ENCODE measurements at regions not wholly inside any gene's neighbourhood (a gene's known extent, or its start where the extent isn't known, plus 50 kb on each side); places are given as distances from the start of the nearest gene placed in this dataset.

DNA sequence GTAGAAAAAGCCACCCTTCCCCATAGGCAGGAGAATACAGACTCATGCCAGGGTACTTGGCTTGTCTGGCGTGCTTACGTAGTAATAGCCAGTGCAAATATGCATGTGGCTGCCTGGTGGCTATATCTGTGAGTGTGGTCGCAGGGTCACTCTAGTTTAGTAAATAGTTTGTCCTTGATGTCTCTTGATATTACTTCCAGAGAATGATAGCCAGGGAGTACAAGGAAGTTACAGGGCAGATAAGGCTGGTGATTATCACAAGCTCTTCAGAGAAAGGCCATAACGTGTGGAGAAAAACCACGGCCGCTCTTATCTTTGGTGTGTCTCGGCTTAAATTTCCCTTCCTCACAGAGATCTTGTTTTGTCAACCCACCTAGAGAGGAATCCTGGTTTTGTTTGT is 54.3 kb upstream of the SLC39A10 start:
- Histone ChIP-seq H3K4me1 (no peaks in the 10 kb centered on the region), H3K36me3 (no peaks in the 10 kb centered on the region), H3K4me3 (no peak overlapping the region), H3K27me3 (replicated peaks in 1 of 7) (no peaks in the 10 kb centered on the region), H3K9me3 (no peaks in the 10 kb centered on the region), H3K27ac (peak overlapping the region in 1 of 8 donors; percentile 36)
- TF ChIP-seq, protein P1, sequence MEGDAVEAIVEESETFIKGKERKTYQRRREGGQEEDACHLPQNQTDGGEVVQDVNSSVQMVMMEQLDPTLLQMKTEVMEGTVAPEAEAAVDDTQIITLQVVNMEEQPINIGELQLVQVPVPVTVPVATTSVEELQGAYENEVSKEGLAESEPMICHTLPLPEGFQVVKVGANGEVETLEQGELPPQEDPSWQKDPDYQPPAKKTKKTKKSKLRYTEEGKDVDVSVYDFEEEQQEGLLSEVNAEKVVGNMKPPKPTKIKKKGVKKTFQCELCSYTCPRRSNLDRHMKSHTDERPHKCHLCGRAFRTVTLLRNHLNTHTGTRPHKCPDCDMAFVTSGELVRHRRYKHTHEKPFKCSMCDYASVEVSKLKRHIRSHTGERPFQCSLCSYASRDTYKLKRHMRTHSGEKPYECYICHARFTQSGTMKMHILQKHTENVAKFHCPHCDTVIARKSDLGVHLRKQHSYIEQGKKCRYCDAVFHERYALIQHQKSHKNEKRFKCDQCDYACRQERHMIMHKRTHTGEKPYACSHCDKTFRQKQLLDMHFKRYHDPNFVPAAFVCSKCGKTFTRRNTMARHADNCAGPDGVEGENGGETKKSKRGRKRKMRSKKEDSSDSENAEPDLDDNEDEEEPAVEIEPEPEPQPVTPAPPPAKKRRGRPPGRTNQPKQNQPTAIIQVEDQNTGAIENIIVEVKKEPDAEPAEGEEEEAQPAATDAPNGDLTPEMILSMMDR (IDR thresholded peaks at IDR 0.05 in 8 of 11, conservative IDR thresholded peaks at IDR 0.05 in 3 of 11) = no peak
- TF ChIP-seq POLR2A (IDR thresholded peaks at IDR 0.05) (no peak), POLR2AphosphoS5 (IDR thresholded peaks at IDR 0.05) (no peak)
- WGBS, 5 donors = 70 to 81% (median 73%) methylated on average over 7 of the region's 7 CpGs
- no peak for DNase-seq
- intact Hi-C loops (cut with DNase I; ENCODE audit: low total_unique reads) = no loop called here

- WGBS, 5 donors = 47 to 67% (median 51%) methylated on average over 6 of the region's 6 CpGs
- Histone ChIP-seq H3K4me3 (no peak overlapping the region), H3K9me3 (no peaks in the 10 kb centered on the region), H3K4me1 (peaks cover 0 to 2% (median 0%) of the 10 kb centered on the region in 6 donors), H3K27me3 (replicated peaks in 1 of 7) (no peaks in the 10 kb centered on the region), H3K36me3 (no peaks in the 10 kb centered on the region), H3K27ac (no peak overlapping the region)
- intact Hi-C loops (cut with DNase I; ENCODE audit: low total_unique reads) = no loop called here
- DNase-seq = no peak
- TF ChIP-seq POLR2A (IDR thresholded peaks at IDR 0.05) (no peak), POLR2AphosphoS5 (IDR thresholded peaks at IDR 0.05) (no peak)
- TF ChIP-seq, protein P1 (IDR thresholded peaks at IDR 0.05 in 8 of 11, conservative IDR thresholded peaks at IDR 0.05 in 3 of 11) = no peak
These were observed 55.7 kb upstream of the SLC39A10 start for GRCh38 chr2:195601361-195601760.

DNA sequence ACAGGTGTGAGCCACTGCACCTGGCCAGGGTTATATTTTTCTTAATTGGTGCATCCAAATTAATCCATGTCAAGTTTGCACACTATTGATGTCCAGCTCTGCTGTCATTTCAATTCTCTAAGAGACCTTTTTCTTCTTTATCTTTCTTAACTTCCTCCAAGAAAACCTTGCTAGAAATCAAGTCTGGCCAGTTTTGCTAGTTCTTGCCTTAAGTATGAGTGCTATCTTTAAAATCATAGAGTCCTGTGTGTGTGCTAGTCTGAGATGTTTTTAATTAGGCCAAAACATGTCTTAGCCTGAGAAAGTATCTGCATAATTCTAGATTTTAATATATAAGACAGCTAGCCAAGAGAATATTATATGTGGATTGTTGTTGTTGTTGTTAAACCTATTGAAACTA is 56.2 kb upstream of the SLC39A10 start:
- DNase-seq = no peak
- H3K27ac ChIP-seq = no peak overlapping the region
- intact Hi-C loops (cut with DNase I; ENCODE audit: low total_unique reads) = no loop called here
- H3K4me1 ChIP-seq = peaks cover 0 to 8% (median 0%) of the 10 kb centered on the region in 6 donors
- no peaks in the 10 kb centered on the region for H3K36me3 ChIP-seq
- TF ChIP-seq, protein P1 (IDR thresholded peaks at IDR 0.05 in 8 of 11, conservative IDR thresholded peaks at IDR 0.05 in 3 of 11) = no peak
- TF ChIP-seq POLR2A (IDR thresholded peaks at IDR 0.05) (no peak), POLR2AphosphoS5 (IDR thresholded peaks at IDR 0.05) (no peak)
- H3K4me3 ChIP-seq = no peak overlapping the region
- no peaks in the 10 kb centered on the region for H3K9me3 ChIP-seq
- H3K27me3 ChIP-seq (replicated peaks in 1 of 7) = no peaks in the 10 kb centered on the region

DNA sequence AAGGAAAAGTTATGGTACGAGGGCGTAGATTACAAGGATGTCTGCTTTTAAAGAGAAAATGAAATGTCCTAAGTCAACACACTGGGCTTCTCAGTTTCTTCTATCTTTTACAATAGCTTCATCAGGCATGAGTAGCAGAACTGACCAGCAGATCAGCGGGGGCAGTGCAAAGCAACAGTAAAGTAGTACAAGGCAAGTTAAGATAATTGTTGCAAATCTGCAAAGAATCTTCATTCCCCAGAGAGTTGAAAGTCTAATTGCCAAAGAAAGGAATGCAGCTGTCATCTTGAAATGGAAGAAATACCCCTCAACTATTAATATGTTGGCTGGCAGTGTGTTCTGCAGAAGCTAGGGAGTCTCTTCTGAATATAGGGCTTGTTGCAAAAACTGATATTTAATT is 60.2 kb upstream of the SLC39A10 start:
- Histone ChIP-seq H3K4me3 (no peak overlapping the region), H3K36me3 (no peaks in the 10 kb centered on the region), H3K9me3 (no peaks in the 10 kb centered on the region), H3K4me1 (peaks cover 5 to 29% (median 12%) of the 10 kb centered on the region in 6 donors), H3K27me3 (replicated peaks in 1 of 7) (no peaks in the 10 kb centered on the region), H3K27ac (no peak overlapping the region)
- 93 to 99% (median 95%) methylated on average over 3 of the region's 3 CpGs for WGBS, 5 donors
- TF ChIP-seq POLR2AphosphoS5 (IDR thresholded peaks at IDR 0.05) (no peak), POLR2A (IDR thresholded peaks at IDR 0.05) (no peak)
- TF ChIP-seq, protein P1 (IDR thresholded peaks at IDR 0.05 in 8 of 11, conservative IDR thresholded peaks at IDR 0.05 in 3 of 11) = no peak
- DNase-seq = no peak
- intact Hi-C loops (cut with DNase I; ENCODE audit: low total_unique reads) = no loop called here

Data from spleen (tissue), 11 donors.